SK-N-SH treated with all-trans-retinoic acid at 6 μM for 48 hours (cell line): ENCODE measurements at regions not wholly inside any gene's neighbourhood (a gene's known extent, or its start where the extent isn't known, plus 50 kb on each side); places are given as distances from the start of the nearest gene placed in this dataset.

Source experiments
- ARNTL ChIP-seq: fragments of 450-650 bp; formaldehyde crosslinking; IDR thresholded peaks from 2 replicates; pipeline ENCODE4 v1.5.0; 2020; ENCODE audit warnings: low read depth, mild to moderate bottlenecking, moderate library complexity, borderline replicate concordance
- BACH2 ChIP-seq: fragments of 250-450 bp; sonication (Bioruptor Pico); IDR thresholded peaks from 2 replicates; pipeline ENCODE4 v1.9.0; 2021; ENCODE audit warnings: mild to moderate bottlenecking, borderline replicate concordance
- CREB5 ChIP-seq: fragments of 250-450 bp; sonication (Bioruptor Pico); IDR thresholded peaks from 2 replicates; pipeline ENCODE4 v1.5.1; 2020; ENCODE audit warnings: low read depth, mild to moderate bottlenecking, moderate library complexity
- ESRRG ChIP-seq: fragments of 250-450 bp; sonication (Bioruptor Pico); IDR thresholded peaks from 2 replicates; pipeline ENCODE4 v1.6.1; 2021; ENCODE audit warnings: mild to moderate bottlenecking
- ISL1 ChIP-seq: fragments of 250-450 bp; sonication (Bioruptor Pico); IDR thresholded peaks from 2 replicates; pipeline ENCODE4 v2.1.2; 2022; ENCODE audit warnings: mild to moderate bottlenecking, moderate library complexity
- OSR1 ChIP-seq: fragments of 250-450 bp; sonication (Bioruptor Pico); IDR thresholded peaks from 2 replicates; pipeline ENCODE4 v1.8.0; 2022; ENCODE audit warnings: moderate library complexity, mild to moderate bottlenecking, inconsistent platforms
- PATZ1 ChIP-seq: fragments of 250-450 bp; sonication (Bioruptor Pico); IDR thresholded peaks from 2 replicates; pipeline ENCODE4 v1.8.0; 2020; ENCODE audit warnings: mild to moderate bottlenecking, moderate library complexity, borderline replicate concordance
- SNAI2 ChIP-seq: fragments of 250-450 bp; sonication (Bioruptor Pico); IDR thresholded peaks from 2 replicates; pipeline ENCODE4 v1.5.0; 2020; ENCODE audit warnings: mild to moderate bottlenecking, moderate library complexity
- TOX ChIP-seq: fragments of 250-450 bp; sonication (Bioruptor Pico); IDR thresholded peaks from 2 replicates; pipeline ENCODE4 v1.8.0; 2021; ENCODE audit warnings: mild to moderate bottlenecking, moderate library complexity, borderline replicate concordance
- ZFP3 ChIP-seq: fragments of 250-450 bp; sonication (Bioruptor Pico); IDR thresholded peaks from 2 replicates; pipeline ENCODE4 v1.5.0; 2020; ENCODE audit warnings: mild to moderate bottlenecking, moderate library complexity
- ZNF70 ChIP-seq: fragments of 450-650 bp; formaldehyde crosslinking; IDR thresholded peaks from 2 replicates; pipeline ENCODE4 v1.5.0; 2020; ENCODE audit warnings: mild to moderate bottlenecking, moderate library complexity
- ZNF8 ChIP-seq: fragments of 450-650 bp; formaldehyde crosslinking; IDR thresholded peaks from 2 replicates; pipeline ENCODE4 v1.5.0; 2020; ENCODE audit warnings: mild to moderate bottlenecking, moderate library complexity
- TF ChIP-seq, protein P1 (sequence below): fragments of 250-450 bp; sonication (Bioruptor Pico); IDR thresholded peaks from 2 replicates; pipeline ENCODE4 v1.5.1; 2021; ENCODE audit warnings: mild to moderate bottlenecking, moderate library complexity

DNA sequence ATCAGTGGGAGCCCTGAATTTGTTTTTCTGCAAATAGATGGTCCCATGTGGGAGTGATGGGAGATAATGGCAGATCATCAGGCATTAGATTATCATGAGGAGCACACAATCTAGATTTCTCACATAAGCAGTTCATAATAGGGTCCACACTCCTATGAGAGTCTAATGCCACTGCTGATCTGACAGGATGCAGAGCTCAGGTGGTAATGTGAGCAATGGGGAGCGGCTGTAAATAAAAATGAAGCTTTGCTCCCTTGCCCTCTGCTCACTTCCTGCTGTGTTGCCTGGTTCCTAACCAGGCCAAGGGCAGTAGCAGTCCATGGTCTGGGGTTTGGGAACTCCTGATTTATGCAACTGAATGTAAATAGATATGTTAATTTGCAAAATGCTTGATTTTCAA, 538.6 kb downstream of the TRAM1L1 start:
- TF ChIP-seq ZNF8 (CRISPR knock-in tag) (no peak), ZFP3 (CRISPR knock-in tag) (no peak), PATZ1 (CRISPR knock-in tag) (no peak), SNAI2 (CRISPR knock-in tag) (no peak), TOX (CRISPR knock-in tag) (no peak), ARNTL (CRISPR knock-in tag) (no peak), ESRRG (CRISPR knock-in tag) (no peak), CREB5 (CRISPR knock-in tag) (no peak), ZNF70 (no peak), OSR1 (no peak), ISL1 (CRISPR knock-in tag) (no peak), BACH2 (no peak)
- TF ChIP-seq, protein P1, sequence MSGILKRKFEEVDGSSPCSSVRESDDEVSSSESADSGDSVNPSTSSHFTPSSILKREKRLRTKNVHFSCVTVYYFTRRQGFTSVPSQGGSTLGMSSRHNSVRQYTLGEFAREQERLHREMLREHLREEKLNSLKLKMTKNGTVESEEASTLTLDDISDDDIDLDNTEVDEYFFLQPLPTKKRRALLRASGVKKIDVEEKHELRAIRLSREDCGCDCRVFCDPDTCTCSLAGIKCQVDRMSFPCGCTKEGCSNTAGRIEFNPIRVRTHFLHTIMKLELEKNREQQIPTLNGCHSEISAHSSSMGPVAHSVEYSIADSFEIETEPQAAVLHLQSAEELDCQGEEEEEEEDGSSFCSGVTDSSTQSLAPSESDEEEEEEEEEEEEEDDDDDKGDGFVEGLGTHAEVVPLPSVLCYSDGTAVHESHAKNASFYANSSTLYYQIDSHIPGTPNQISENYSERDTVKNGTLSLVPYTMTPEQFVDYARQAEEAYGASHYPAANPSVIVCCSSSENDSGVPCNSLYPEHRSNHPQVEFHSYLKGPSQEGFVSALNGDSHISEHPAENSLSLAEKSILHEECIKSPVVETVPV (CRISPR knock-in tag) = no peak
